ENCODE measurements at regions not wholly inside any gene's neighbourhood (a gene's known extent, or its start where the extent isn't known, plus 50 kb on each side); places are given as distances from the start of the nearest gene placed in this dataset.
"Not testable (repeated sequence)": the region's sequence is repeated elsewhere in the genome, so short reads cannot be mapped to it uniquely, and the experiment has no call there.

GRCh38 chr5:165400086-165400485 is 1894.7 kb downstream of the MAT2B start:
- DNase-seq (ENCODE audit: low spot score), result no peak
- TF ChIP-seq CTCF (IDR thresholded peaks at IDR 0.05; ENCODE audit: extremely low read depth, insufficient read depth, missing control alignments), result no peak
- in situ Hi-C loops (cut with MboI; ENCODE audit: low pct_unique_long_range_greater_than_20kb, low sequenced_read_pairs, unreplicated experiment), result no loop called here

- TF ChIP-seq CTCF (IDR thresholded peaks at IDR 0.05; ENCODE audit: extremely low read depth, insufficient read depth, missing control alignments), result no peak
- in situ Hi-C loops (cut with MboI; ENCODE audit: low pct_unique_long_range_greater_than_20kb, low sequenced_read_pairs, unreplicated experiment), result no loop called here
- DNase-seq (ENCODE audit: low spot score), result no peak
Measured at GRCh38 chr5:165404917-165405316, 1899.5 kb downstream of the MAT2B start.

- in situ Hi-C loops (cut with MboI; ENCODE audit: low pct_unique_long_range_greater_than_20kb, low sequenced_read_pairs, unreplicated experiment), result no loop called here
- DNase-seq (ENCODE audit: low spot score), result no peak
- no peak for TF ChIP-seq CTCF (IDR thresholded peaks at IDR 0.05; ENCODE audit: extremely low read depth, insufficient read depth, missing control alignments)
Measured at GRCh38 chr5:165405340-165405739, 1899.9 kb downstream of the MAT2B start.

- in situ Hi-C loops (cut with MboI; ENCODE audit: low pct_unique_long_range_greater_than_20kb, low sequenced_read_pairs, unreplicated experiment), result no loop called here
- no peak for TF ChIP-seq CTCF (IDR thresholded peaks at IDR 0.05; ENCODE audit: extremely low read depth, insufficient read depth, missing control alignments)
- no peak for DNase-seq (ENCODE audit: low spot score)
Measured at GRCh38 chr5:165407352-165407751, 1901.9 kb downstream of the MAT2B start.

- in situ Hi-C loops (cut with MboI; ENCODE audit: low pct_unique_long_range_greater_than_20kb, low sequenced_read_pairs, unreplicated experiment), result no loop called here
- DNase-seq (ENCODE audit: low spot score), result no peak
- TF ChIP-seq CTCF (IDR thresholded peaks at IDR 0.05; ENCODE audit: extremely low read depth, insufficient read depth, missing control alignments), result no peak
Measured at GRCh38 chr5:165410476-165410875, 1905.1 kb downstream of the MAT2B start.

- DNase-seq (ENCODE audit: low spot score); in situ Hi-C loops (cut with MboI; ENCODE audit: low pct_unique_long_range_greater_than_20kb, low sequenced_read_pairs, unreplicated experiment): not testable (repeated sequence)
Measured at GRCh38 chr5:165411532-165411931, 1906.1 kb downstream of the MAT2B start.

GRCh38 chr5:165420493-165420892 is 1915.1 kb downstream of the MAT2B start:
- in situ Hi-C loops (cut with MboI; ENCODE audit: low pct_unique_long_range_greater_than_20kb, low sequenced_read_pairs, unreplicated experiment), result no loop called here
- no peak for DNase-seq (ENCODE audit: low spot score)
- no peak for TF ChIP-seq CTCF (IDR thresholded peaks at IDR 0.05; ENCODE audit: extremely low read depth, insufficient read depth, missing control alignments)
